ENCODE measurements at regions not wholly inside any gene's neighbourhood (a gene's known extent, or its start where the extent isn't known, plus 50 kb on each side); places are given as distances from the start of the nearest gene placed in this dataset.

DNA sequence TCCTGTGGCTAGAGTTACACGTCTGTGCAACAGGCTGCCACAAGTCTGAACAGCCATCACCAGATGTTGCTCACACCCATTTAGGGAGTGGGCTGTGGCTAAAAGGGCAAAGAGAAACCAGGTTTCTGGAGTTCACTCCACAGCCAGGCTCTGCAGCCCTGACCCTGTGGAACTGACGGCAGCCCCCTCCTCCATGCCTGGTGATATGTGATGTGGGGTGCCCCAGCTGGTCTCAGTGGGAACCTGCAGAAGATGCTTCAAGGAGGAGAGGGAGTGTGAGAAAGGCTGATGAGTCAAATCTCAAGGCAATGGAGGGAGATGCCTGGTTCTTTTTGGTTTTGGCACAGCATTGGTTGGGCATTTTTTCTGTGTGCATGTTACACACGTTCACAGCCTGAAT is 130.6 kb downstream of the TPRA1 start:
- intact Hi-C loops (cut with micrococcal nuclease) (loop anchor here (10.0 kb wide), 1 partner anchor 475 kb away; the partner anchor contains the start of gene PLXNA1), dilution Hi-C loops (cut with HindIII; ENCODE audit: low sequenced_read_pairs, unreplicated experiment) (no loop called here), in situ Hi-C loops (cut with MboI; ENCODE audit: low sequenced_read_pairs) (loop anchor here (5.0 to 10.0 kb wide), 3 partner anchors 705 to 935 kb away; partner anchors contain the start of gene CHST13)
- H3K9me3 ChIP-seq (ENCODE audit: control insufficient read depth, insufficient read depth, low read length): no peaks in the 10 kb centered on the region
- no peak overlapping the region for H2AK5ac ChIP-seq (ENCODE audit: low read depth, low read length)
- H2BK20ac ChIP-seq (ENCODE audit: low read depth, low read length): no peak overlapping the region
- TF ChIP-seq RFX5 (IDR thresholded peaks at IDR 0.05; ENCODE audit: low read depth, low read length): no peak
- no peak for TF ChIP-seq CEBPB (IDR thresholded peaks at IDR 0.05; ENCODE audit: low read depth, low read length)
- TF ChIP-seq MAZ (IDR thresholded peaks at IDR 0.05; ENCODE audit: borderline replicate concordance, low read depth, low read length): no peak
- no peak for TF ChIP-seq SMC3 (IDR thresholded peaks at IDR 0.05; ENCODE audit: low read depth, low read length)
- TF ChIP-seq, protein P1, sequence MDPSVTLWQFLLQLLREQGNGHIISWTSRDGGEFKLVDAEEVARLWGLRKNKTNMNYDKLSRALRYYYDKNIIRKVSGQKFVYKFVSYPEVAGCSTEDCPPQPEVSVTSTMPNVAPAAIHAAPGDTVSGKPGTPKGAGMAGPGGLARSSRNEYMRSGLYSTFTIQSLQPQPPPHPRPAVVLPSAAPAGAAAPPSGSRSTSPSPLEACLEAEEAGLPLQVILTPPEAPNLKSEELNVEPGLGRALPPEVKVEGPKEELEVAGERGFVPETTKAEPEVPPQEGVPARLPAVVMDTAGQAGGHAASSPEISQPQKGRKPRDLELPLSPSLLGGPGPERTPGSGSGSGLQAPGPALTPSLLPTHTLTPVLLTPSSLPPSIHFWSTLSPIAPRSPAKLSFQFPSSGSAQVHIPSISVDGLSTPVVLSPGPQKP (IDR thresholded peaks at IDR 0.05; ENCODE audit: borderline replicate concordance, low read depth, low read length): no peak
- TF ChIP-seq POLR2A (IDR thresholded peaks at IDR 0.05; ENCODE audit: low read depth, low read length): no peak
- TF ChIP-seq CHD1 (IDR thresholded peaks at IDR 0.05; ENCODE audit: low read depth, low read length): no peak
- H3K4me3 ChIP-seq (ENCODE audit: insufficient read depth, low read depth, low read length): no peak overlapping the region
- H3K79me1 ChIP-seq (ENCODE audit: low read depth in 1 of 2, low read length in 2 of 2): no peaks in the 10 kb centered on the region
- H2BK5ac ChIP-seq (ENCODE audit: low read depth, low read length, poor library complexity, severe bottlenecking): no peak overlapping the region
- no peak overlapping the region for H2BK120ac ChIP-seq (ENCODE audit: low read depth, low read length)
- DNase-seq (no peak), ATAC-seq (ENCODE audit: low read depth) (no peak)
- no peak overlapping the region for H3K27ac ChIP-seq (ENCODE audit: insufficient read depth, low read length)
- no CpG with 5 or more reads among the region's 3 CpGs for WGBS, 2 experiments (ENCODE audit: extremely low coverage in 2 of 2, insufficient read length in 1 of 2)
- H3K14ac ChIP-seq (replicated peaks; ENCODE audit: low read depth, low read length): no peak overlapping the region
- BruUV-seq (replicated peaks): no TSS peak
- ChIA-PET CTCF (no interaction called here), POLR2A (ENCODE audit: unreplicated experiment) (interaction anchor here (0.5 kb wide), 1 partner anchor 864 kb away, joined by 6 read pairs; no protein-coding TSS in a partner anchor)
- no peak overlapping the region for H4K8ac ChIP-seq (ENCODE audit: low read depth in 2 of 2, low read length in 2 of 2)
- H3K27me3 ChIP-seq (ENCODE audit: control insufficient read depth, insufficient read depth, low read length): peaks cover 17% of the 10 kb centered on the region; the same call in 1 of the 2 replicates
- H3K4me1 ChIP-seq (ENCODE audit: control insufficient read depth, insufficient read depth, low read length): no peaks in the 10 kb centered on the region
- no peak overlapping the region for H3K9ac ChIP-seq (ENCODE audit: low read depth, low read length)
- H3K56ac ChIP-seq (ENCODE audit: extremely low read depth, insufficient read depth, low read length): no peak overlapping the region
- no peak overlapping the region for H3K4ac ChIP-seq (ENCODE audit: low read depth, low read length)
- no peak overlapping the region for H2AK9ac ChIP-seq (replicated peaks; ENCODE audit: low read depth, low read length, poor library complexity)
- no peak overlapping the region for H2AFZ ChIP-seq (replicated peaks; ENCODE audit: low read length, poor library complexity)
- no peak overlapping the region for H4K5ac ChIP-seq (ENCODE audit: low read depth, low read length)
- no peak overlapping the region for H3K23ac ChIP-seq (ENCODE audit: low read depth, low read length)
- H3K18ac ChIP-seq (ENCODE audit: low read depth, low read length): no peak overlapping the region
- no peak overlapping the region for H4K91ac ChIP-seq (ENCODE audit: insufficient read depth, low read depth, low read length)
- H2BK15ac ChIP-seq (ENCODE audit: low read depth, low read length): no peak overlapping the region
- H4K20me1 ChIP-seq (ENCODE audit: insufficient read depth, low read length): no peaks in the 10 kb centered on the region
- no peak overlapping the region for H3K4me2 ChIP-seq (ENCODE audit: low read depth, low read length)
- H3K36me3 ChIP-seq (ENCODE audit: control insufficient read depth, insufficient read depth, low read length): no peaks in the 10 kb centered on the region
- no peaks in the 10 kb centered on the region for H3K9me1 ChIP-seq (ENCODE audit: insufficient read depth, low read length)

Data from IMR-90 (cell line).